Sigmoid colon (tissue), 4 donors: ENCODE measurements at regions not wholly inside any gene's neighbourhood (a gene's known extent, or its start where the extent isn't known, plus 50 kb on each side); places are given as distances from the start of the nearest gene placed in this dataset.

Experiments
- CTCF ChIP-seq, 4 experiments: fragments of 450-650 bp in 3 of 4; fragments of 200-600 bp in 1 of 4; IDR thresholded peaks; one replicate each; pipeline ENCODE4 v1.5.1; 2016 to 2019; ENCODE audit warnings: antibody characterized with exemption in 4 of 4, mild to moderate bottlenecking in 3 of 4, moderate library complexity in 2 of 4
- POLR2A ChIP-seq, 2 donors: fragments of 450-650 bp; IDR thresholded peaks; one replicate each; pipeline ENCODE4 v1.6.1; 2016; ENCODE audit warnings: antibody characterized with exemption in 2 of 2, mild to moderate bottlenecking in 2 of 2, moderate library complexity in 2 of 2
- POLR2AphosphoS5 ChIP-seq, 4 donors: sonication (generic); formaldehyde crosslinking; IDR thresholded peaks; one replicate each; pipeline ENCODE4 v1.6.1; 2017; ENCODE audit warnings: antibody characterized with exemption in 4 of 4

- TF ChIP-seq CTCF (IDR thresholded peaks at IDR 0.05) (no peak), POLR2AphosphoS5 (IDR thresholded peaks at IDR 0.05) (no peak), POLR2A (IDR thresholded peaks at IDR 0.05) (no peak)
Observed at GRCh38 chr2:163247156-163247846, 408.7 kb upstream of the KCNH7 start.
